ENCODE measurements at regions not wholly inside any gene's neighbourhood (a gene's known extent, or its start where the extent isn't known, plus 50 kb on each side); places are given as distances from the start of the nearest gene placed in this dataset.

DNA sequence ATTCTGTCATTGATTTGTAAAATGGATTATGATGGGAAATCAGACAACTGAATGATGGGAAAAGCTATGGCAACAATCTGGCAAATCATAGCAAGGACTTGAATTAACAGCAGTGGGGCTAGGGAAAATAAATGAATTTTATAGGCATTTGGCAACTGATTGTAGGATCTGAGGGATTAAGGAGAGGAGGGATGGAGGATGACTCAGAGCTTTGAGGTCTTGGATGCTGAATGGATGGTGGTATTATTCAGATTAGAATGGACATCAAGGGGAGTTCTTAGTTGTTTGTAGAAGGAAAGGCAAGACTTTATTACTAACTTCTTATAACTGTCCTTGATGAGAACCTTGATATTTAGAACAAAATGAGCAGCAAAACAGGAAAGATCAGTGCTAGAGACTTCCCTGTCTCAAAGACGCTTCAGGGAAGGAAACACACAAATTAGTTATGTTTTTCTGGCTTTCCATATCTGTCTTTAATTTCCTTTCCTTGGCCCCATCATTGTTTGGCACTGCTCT lies 51.4 kb upstream of the HHIP start:
- Mint-ChIP-seq H3K27ac (no peak overlapping the region), H3K9me3 (no peaks in the 10 kb centered on the region), H3K4me3 (no peak overlapping the region), H3K36me3 (ENCODE audit: insufficient read depth in 1 of 3, low read depth in 3 of 3) (no peaks in the 10 kb centered on the region), H3K4me1 (no peaks in the 10 kb centered on the region), H3K27me3 (ENCODE audit: low read depth) (no peaks in the 10 kb centered on the region)
- Histone ChIP-seq H3K14ac (ENCODE audit: insufficient read depth, low read length) (no peak overlapping the region), H2AFZ (ENCODE audit: low read length) (no peak overlapping the region), H4K8ac (replicated peaks; ENCODE audit: insufficient read length, low read depth, low read length) (no peak overlapping the region), H2BK12ac (ENCODE audit: insufficient read length, low read depth, low read length) (no peak overlapping the region), H3K18ac (ENCODE audit: insufficient read length, low read depth, low read length) (no peak overlapping the region), H3K27ac (ENCODE audit: insufficient read length, low read depth, low read length) (no peak overlapping the region), H2BK20ac (ENCODE audit: low read depth, low read length, poor library complexity, severe bottlenecking) (no peak overlapping the region), H2BK5ac (ENCODE audit: insufficient read length, low read length) (no peak overlapping the region), H3K79me1 (ENCODE audit: insufficient read depth, low read depth, low read length, poor library complexity, severe bottlenecking) (no peaks in the 10 kb centered on the region), H3K27me3 (ENCODE audit: insufficient read depth, low read length) (no peaks in the 10 kb centered on the region), H3T11ph (ENCODE audit: low read length) (no peak overlapping the region), H3K4ac (ENCODE audit: low read depth, low read length) (no peak overlapping the region), H3K23me2 (ENCODE audit: insufficient read length, low read depth, low read length, poor library complexity, severe bottlenecking) (no peaks in the 10 kb centered on the region), H3K56ac (ENCODE audit: insufficient read length, low read depth, low read length) (no peak overlapping the region), H4K5ac (ENCODE audit: insufficient read length, low read depth, low read length) (no peak overlapping the region), H4K20me1 (ENCODE audit: control insufficient read depth, insufficient read depth, insufficient read length) (no peaks in the 10 kb centered on the region), H3K9ac (ENCODE audit: extremely low read depth, insufficient read length, low read length) (no peak overlapping the region), H3K4me1 (ENCODE audit: insufficient read depth, low read length) (no peaks in the 10 kb centered on the region), H2BK15ac (ENCODE audit: low read depth, low read length) (no peak overlapping the region), H3K9me3 (ENCODE audit: control insufficient read depth, low read depth, low read length) (no peaks in the 10 kb centered on the region), H3K4me2 (ENCODE audit: insufficient read depth, insufficient read length, low read length) (no peak overlapping the region), H2AK5ac (ENCODE audit: insufficient read length, low read length) (no peak overlapping the region), H3K79me2 (ENCODE audit: insufficient read depth, low read length) (no peaks in the 10 kb centered on the region), H4K91ac (ENCODE audit: insufficient read length, low read depth, low read length) (no peak overlapping the region), H3K23ac (ENCODE audit: insufficient read length, low read depth, low read length) (no peak overlapping the region), H2BK120ac (ENCODE audit: low read depth, low read length, poor library complexity, severe bottlenecking) (no peak overlapping the region)
- no CpG with 5 or more reads among the region's 1 CpG for WGBS (ENCODE audit: extremely low coverage, insufficient read length, low lambda C conversion rate)
- no peak for DNase-seq
- TF ChIP-seq, protein P1, sequence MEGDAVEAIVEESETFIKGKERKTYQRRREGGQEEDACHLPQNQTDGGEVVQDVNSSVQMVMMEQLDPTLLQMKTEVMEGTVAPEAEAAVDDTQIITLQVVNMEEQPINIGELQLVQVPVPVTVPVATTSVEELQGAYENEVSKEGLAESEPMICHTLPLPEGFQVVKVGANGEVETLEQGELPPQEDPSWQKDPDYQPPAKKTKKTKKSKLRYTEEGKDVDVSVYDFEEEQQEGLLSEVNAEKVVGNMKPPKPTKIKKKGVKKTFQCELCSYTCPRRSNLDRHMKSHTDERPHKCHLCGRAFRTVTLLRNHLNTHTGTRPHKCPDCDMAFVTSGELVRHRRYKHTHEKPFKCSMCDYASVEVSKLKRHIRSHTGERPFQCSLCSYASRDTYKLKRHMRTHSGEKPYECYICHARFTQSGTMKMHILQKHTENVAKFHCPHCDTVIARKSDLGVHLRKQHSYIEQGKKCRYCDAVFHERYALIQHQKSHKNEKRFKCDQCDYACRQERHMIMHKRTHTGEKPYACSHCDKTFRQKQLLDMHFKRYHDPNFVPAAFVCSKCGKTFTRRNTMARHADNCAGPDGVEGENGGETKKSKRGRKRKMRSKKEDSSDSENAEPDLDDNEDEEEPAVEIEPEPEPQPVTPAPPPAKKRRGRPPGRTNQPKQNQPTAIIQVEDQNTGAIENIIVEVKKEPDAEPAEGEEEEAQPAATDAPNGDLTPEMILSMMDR (conservative IDR thresholded peaks at IDR 0.05) = no peak
